Omental fat pad (tissue), 3 donors: ENCODE measurements at regions not wholly inside any gene's neighbourhood (a gene's known extent, or its start where the extent isn't known, plus 50 kb on each side); places are given as distances from the start of the nearest gene placed in this dataset.
A peak's percentile ranks its signal among the peaks of the same experiment; 100 is the strongest.

ENCODE experiments used
- ATAC-seq: fragments of 150-250 bp; one replicate; pipeline ENCODE4 v1.9.1; 2016; ENCODE audit warnings: mild to moderate bottlenecking, moderate library complexity; ENCODE audit not compliant: low FRiP score
- DNase-seq: peaks from one replicate; pipeline ENCODE4 v3.0.0-alpha.2; 2019; ENCODE audit warnings: low spot score
- CTCF ChIP-seq, 3 donors: fragments of 450-650 bp; IDR thresholded peaks; one replicate each; pipeline ENCODE4 v1.5.1; 2016 to 2017; ENCODE audit warnings: antibody characterized with exemption in 3 of 3, mild to moderate bottlenecking in 3 of 3, moderate library complexity in 2 of 3

GRCh38 chr21:14871861-14872260, 192.9 kb downstream of the NRIP1 start:
- ATAC-seq (no peak), DNase-seq (no peak)
- no peak for TF ChIP-seq CTCF (IDR thresholded peaks at IDR 0.05)

GRCh38 chr21:14870853-14871149, 194.0 kb downstream of the NRIP1 start:
- TF ChIP-seq CTCF (IDR thresholded peaks at IDR 0.05), result no peak
- ATAC-seq (no peak), DNase-seq (no peak)

GRCh38 chr21:14869984-14870852, 194.6 kb downstream of the NRIP1 start:
- ATAC-seq (no peak), DNase-seq (no peak)
- TF ChIP-seq CTCF (IDR thresholded peaks at IDR 0.05), result no peak

GRCh38 chr21:14866859-14867765, 197.7 kb downstream of the NRIP1 start:
- TF ChIP-seq CTCF (IDR thresholded peaks at IDR 0.05), result no peak
- no peak for ATAC-seq
- no peak for DNase-seq

GRCh38 chr21:14864211-14865021, 200.4 kb downstream of the NRIP1 start:
- peak; percentile 63 for DNase-seq

More at GRCh38 chr21:14864211-14865021, 200.4 kb downstream of the NRIP1 start:
- peak in 1 of 3 donors; percentile 25 for TF ChIP-seq CTCF (IDR thresholded peaks at IDR 0.05)
- peak; percentile 90 for ATAC-seq
